ENCODE measurements at regions not wholly inside any gene's neighbourhood (a gene's known extent, or its start where the extent isn't known, plus 50 kb on each side); places are given as distances from the start of the nearest gene placed in this dataset.

- TF ChIP-seq, protein P1, sequence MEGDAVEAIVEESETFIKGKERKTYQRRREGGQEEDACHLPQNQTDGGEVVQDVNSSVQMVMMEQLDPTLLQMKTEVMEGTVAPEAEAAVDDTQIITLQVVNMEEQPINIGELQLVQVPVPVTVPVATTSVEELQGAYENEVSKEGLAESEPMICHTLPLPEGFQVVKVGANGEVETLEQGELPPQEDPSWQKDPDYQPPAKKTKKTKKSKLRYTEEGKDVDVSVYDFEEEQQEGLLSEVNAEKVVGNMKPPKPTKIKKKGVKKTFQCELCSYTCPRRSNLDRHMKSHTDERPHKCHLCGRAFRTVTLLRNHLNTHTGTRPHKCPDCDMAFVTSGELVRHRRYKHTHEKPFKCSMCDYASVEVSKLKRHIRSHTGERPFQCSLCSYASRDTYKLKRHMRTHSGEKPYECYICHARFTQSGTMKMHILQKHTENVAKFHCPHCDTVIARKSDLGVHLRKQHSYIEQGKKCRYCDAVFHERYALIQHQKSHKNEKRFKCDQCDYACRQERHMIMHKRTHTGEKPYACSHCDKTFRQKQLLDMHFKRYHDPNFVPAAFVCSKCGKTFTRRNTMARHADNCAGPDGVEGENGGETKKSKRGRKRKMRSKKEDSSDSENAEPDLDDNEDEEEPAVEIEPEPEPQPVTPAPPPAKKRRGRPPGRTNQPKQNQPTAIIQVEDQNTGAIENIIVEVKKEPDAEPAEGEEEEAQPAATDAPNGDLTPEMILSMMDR (IDR thresholded peaks at IDR 0.05; ENCODE audit: low read depth, low read length) = no peak
- no peak overlapping the region for H3K4me3 ChIP-seq (replicated peaks in 1 of 2; ENCODE audit: low read depth in 2 of 2, low read length in 2 of 2)
- no peak for DNase-seq (ENCODE audit: low read depth in 2 of 2)
Observed at GRCh38 chr2:7499018-7499417, 581.8 kb downstream of the RNF144A start.

DNA sequence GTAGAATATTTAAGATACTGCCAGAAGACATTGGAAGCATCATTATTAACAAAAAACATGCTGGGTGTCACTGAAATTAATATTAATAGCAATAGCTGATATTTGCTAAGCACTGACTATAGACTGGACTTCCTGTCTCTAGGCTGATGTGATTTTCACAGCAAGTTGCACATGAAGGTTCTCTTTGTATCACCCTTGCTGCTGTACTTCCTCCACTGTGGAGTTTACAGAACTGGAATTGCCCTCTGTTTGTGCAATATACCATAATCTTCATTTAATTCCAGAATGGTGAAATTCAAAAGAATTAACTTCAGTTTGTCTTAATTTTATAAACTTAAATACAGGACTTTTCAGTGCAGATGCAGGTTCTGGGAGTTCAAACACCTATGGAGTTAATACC lies 585.1 kb downstream of the RNF144A start:
- TF ChIP-seq, protein P1 (IDR thresholded peaks at IDR 0.05; ENCODE audit: low read depth, low read length) = no peak
- H3K4me3 ChIP-seq (replicated peaks in 1 of 2; ENCODE audit: low read depth in 2 of 2, low read length in 2 of 2) = no peak overlapping the region

DNA sequence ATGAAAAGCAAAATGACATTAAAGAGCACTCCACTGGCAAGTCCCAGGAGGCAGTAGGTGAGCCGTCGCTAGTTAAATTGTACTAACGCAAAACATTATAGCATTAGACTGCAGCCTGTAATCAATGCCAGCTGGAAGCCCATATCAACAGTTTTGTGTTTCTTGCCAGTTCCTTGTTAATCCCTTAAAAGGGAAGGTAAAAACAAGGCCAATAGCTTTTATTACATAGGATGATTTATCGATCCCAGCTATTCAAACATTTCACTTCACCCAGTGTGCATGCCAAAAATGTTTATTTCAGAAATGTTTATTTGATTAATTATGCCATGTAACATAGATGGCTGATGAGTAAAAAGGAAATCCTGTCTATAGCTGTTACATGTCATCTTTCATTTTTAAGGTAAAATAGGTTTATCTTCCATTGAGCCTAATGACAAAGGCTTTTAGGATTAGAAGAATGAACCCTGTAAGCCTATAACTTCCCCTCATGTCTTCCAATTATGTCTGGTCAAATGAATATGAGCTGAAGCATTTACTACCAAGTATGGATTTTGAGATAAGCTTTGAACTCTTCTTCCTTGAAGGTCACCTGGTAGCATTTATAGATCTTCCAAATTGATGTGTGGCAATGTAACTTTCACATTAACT lies 591.2 kb downstream of the RNF144A start:
- no peak overlapping the region for H3K4me3 ChIP-seq (replicated peaks in 1 of 2; ENCODE audit: low read depth in 2 of 2, low read length in 2 of 2)
- no peak for DNase-seq (ENCODE audit: low read depth in 2 of 2)
- TF ChIP-seq, protein P1 (IDR thresholded peaks at IDR 0.05; ENCODE audit: low read depth, low read length) = no peak

More for the DNA sequence above, 585.1 kb downstream of the RNF144A start:
- no peak for DNase-seq (ENCODE audit: low read depth in 2 of 2)

DNA sequence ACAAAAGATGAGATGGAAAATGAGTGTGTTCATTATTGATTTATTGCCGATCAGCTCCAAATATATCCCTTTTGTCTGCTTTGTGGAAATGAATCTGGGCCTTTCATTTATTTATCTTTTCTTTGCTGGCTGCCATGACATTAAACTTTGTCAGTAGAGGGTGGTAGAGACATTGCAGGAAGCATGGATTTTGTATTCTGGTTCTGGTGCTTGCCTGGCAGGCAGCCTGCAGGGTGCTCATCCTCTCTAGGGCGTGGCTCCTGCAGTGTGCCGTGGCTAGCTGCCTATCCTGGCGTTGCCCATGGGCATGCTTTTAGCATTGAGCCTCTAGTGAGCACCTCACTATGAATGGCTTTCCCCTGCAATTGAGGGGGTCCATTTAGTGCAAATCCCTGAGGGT lies 593.1 kb downstream of the RNF144A start:
- TF ChIP-seq, protein P1 (IDR thresholded peaks at IDR 0.05; ENCODE audit: low read depth, low read length) = no peak
- no peak for DNase-seq (ENCODE audit: low read depth in 2 of 2)
- no peak overlapping the region for H3K4me3 ChIP-seq (replicated peaks in 1 of 2; ENCODE audit: low read depth in 2 of 2, low read length in 2 of 2)

GRCh38 chr2:7513834-7514233 lies 596.6 kb downstream of the RNF144A start:
- no peak overlapping the region for H3K4me3 ChIP-seq (replicated peaks in 1 of 2; ENCODE audit: low read depth in 2 of 2, low read length in 2 of 2)
- TF ChIP-seq, protein P1 (IDR thresholded peaks at IDR 0.05; ENCODE audit: low read depth, low read length) = no peak
- no peak for DNase-seq (ENCODE audit: low read depth in 2 of 2)

GRCh38 chr2:7515327-7515726 lies 598.1 kb downstream of the RNF144A start:
- H3K4me3 ChIP-seq (replicated peaks in 1 of 2; ENCODE audit: low read depth in 2 of 2, low read length in 2 of 2) = no peak overlapping the region
- DNase-seq (ENCODE audit: low read depth in 2 of 2) = no peak
- TF ChIP-seq, protein P1 (IDR thresholded peaks at IDR 0.05; ENCODE audit: low read depth, low read length) = no peak
